ENCODE measurements at regions not wholly inside any gene's neighbourhood (a gene's known extent, or its start where the extent isn't known, plus 50 kb on each side); places are given as distances from the start of the nearest gene placed in this dataset.
"Not testable (repeated sequence)": the region's sequence is repeated elsewhere in the genome, so short reads cannot be mapped to it uniquely, and the experiment has no call there.

- intact Hi-C loops (cut with DNase I) = no loop called here
Measured at GRCh38 chr12:61111218-61111617, 1149.0 kb upstream of the USP15 start.

GRCh38 chr12:61137677-61138414 lies 1122.4 kb upstream of the USP15 start:
- no peak for DNase-seq
- intact Hi-C loops (cut with DNase I) = no loop called here

More at GRCh38 chr12:61111218-61111617, 1149.0 kb upstream of the USP15 start:
- DNase-seq = no peak

DNA sequence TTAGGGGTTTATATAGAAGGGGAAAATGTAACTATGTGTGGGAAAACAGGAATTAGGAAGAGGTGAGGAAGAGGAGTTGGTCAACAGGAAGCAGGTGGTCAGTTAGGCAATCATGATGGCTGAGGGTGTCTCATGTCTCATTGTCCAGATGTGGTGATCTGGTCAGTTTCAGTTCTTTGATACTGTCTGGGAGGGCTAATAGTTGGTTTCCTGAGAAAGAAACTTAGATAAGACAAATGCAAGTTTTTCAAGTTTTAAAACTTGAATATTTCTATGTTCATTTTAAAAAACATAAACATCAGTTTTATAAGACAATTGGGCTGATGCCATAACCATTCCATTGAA lies 1121.8 kb upstream of the USP15 start:
- DNase-seq = no peak
- intact Hi-C loops (cut with DNase I) = no loop called here

- no peak for DNase-seq
Measured at GRCh38 chr12:61161961-61162360, 1098.2 kb upstream of the USP15 start.

GRCh38 chr12:61188801-61189595 lies 1071.2 kb upstream of the USP15 start:
- intact Hi-C loops (cut with DNase I) = no loop called here
- DNase-seq = peak in 6 of 10 donors; percentile 7 to 67 (median 28)

More at GRCh38 chr12:61161961-61162360, 1098.2 kb upstream of the USP15 start:
- intact Hi-C loops (cut with DNase I) = no loop called here

GRCh38 chr12:61213646-61214045 lies 1046.6 kb upstream of the USP15 start:
- intact Hi-C loops (cut with DNase I) = no loop called here
- DNase-seq = no peak

DNA sequence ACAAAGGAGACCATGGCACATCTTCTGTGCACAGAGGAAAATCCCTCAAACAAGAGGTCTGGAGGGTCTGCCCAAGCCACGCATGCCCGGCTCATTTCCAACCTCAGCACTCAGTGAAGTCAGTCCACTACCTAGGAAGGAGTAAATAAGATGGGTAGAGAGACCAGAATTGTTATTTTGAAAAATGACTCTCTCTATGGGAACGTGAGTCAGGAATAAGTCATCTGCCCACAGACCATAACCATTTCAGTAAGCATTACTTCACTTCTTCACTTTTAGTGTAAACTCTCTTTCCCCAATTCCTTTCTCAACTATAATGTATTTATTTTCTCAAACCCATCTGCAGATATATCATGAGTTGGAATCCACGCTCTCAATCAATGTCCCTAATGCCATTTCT lies 1039.9 kb upstream of the USP15 start:
- peak in 1 of 10 donors; percentile 26 for DNase-seq
- intact Hi-C loops (cut with DNase I) = no loop called here

DNA sequence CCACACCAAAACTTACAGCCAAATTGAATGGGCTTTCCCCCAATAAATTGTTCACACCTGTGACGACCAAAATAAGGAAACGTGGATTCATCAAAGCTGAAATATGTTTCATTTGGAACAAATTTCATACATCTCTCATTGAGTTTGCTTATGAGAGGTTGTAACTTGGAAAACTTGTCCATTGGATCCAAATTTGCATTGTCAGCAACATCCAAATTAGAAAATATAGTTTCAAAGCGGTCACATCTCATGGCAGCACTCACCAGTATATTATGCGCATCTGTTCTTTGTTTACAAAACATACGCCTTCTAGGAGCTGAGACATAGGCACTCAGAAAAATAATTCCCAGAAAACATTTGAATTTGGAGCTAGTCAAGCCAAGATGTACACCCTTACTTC lies 1028.2 kb upstream of the USP15 start:
- no peak for DNase-seq
- intact Hi-C loops (cut with DNase I) = no loop called here

DNA sequence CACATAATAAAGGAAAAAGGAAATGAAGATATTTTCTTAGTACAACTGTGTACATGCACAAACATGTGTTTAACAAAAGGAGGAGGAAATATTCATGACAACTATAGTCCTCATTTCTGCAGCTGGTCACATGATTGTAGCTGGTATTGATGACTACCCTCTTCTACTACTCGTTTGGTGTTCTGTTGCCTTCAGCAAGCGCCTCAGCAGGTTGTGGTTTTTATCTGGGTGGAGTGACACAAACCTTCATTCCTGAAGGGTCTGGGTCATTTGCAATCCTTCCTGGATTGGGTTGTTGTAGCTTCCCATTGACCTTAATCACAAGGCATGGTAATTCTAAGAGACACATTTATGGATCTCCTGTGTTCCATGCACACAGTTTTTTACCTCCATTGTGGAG lies 1009.9 kb upstream of the USP15 start:
- no peak for DNase-seq
- intact Hi-C loops (cut with DNase I) = no loop called here

- intact Hi-C loops (cut with DNase I) = no loop called here
Measured at GRCh38 chr12:61251076-61251475, 1009.1 kb upstream of the USP15 start.

DNA sequence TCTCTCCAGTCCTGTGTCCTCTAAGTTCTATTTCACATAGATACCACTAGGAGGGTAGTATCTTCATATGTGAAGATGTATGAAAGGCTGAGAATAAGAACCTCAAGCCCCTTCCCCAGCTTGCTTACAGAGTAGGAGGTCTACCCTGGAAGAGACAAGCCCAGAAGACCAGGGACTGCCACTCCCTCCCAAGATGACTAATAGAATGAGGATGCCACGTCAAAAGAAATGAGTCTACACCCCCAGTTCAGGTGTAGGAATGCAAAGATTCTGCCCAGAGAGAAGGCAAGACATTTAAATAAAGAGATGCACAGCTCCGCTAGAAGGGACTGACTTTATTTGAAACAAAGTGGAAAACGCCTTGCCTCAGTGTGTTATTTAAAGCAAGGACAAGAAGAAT lies 1006.0 kb upstream of the USP15 start:
- DNase-seq = no peak
- intact Hi-C loops (cut with DNase I) = no loop called here

More at GRCh38 chr12:61251076-61251475, 1009.1 kb upstream of the USP15 start:
- no peak for DNase-seq

DNA sequence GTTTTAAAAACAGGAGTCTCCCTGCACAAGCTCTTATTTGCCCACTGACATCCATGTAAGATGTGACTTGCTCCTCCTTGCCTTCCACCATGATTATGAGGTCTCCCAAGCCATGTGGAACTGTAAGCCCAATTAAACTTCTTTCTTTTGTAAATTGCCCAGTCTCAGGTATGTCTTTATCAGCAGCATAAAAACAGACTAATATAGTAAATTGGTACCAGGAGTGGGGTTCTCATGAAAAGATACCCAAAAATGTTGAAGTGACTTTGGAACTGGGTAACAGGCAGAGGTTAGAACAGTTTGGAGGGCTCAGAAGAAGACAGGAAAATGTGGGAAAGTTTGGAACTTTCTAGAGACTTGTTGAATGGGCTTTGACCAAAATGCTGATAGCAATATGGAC lies 995.9 kb upstream of the USP15 start:
- intact Hi-C loops (cut with DNase I); DNase-seq: not testable (repeated sequence)

DNA sequence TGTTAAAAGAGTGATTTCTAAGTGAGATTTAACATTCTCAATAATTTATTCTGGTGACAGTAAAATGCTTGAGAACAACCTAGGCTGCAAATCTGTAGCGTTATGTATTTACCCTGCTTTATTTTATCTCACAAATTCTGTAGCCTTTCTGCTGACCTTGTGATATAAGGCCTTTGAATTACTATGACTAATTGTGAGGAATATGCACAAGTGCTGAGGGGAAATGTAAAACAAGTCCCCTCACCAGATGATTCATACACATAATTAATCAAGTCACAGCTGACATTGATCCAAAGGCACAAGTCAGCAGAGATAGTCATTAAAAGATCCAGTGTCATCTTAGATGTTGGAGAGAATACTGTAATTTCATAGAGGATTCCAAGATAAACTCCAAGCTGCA lies 992.7 kb upstream of the USP15 start:
- intact Hi-C loops (cut with DNase I) = no loop called here
- no peak for DNase-seq

- intact Hi-C loops (cut with DNase I) = no loop called here
- no peak for DNase-seq
Measured at GRCh38 chr12:61272441-61272840, 987.8 kb upstream of the USP15 start.

DNA sequence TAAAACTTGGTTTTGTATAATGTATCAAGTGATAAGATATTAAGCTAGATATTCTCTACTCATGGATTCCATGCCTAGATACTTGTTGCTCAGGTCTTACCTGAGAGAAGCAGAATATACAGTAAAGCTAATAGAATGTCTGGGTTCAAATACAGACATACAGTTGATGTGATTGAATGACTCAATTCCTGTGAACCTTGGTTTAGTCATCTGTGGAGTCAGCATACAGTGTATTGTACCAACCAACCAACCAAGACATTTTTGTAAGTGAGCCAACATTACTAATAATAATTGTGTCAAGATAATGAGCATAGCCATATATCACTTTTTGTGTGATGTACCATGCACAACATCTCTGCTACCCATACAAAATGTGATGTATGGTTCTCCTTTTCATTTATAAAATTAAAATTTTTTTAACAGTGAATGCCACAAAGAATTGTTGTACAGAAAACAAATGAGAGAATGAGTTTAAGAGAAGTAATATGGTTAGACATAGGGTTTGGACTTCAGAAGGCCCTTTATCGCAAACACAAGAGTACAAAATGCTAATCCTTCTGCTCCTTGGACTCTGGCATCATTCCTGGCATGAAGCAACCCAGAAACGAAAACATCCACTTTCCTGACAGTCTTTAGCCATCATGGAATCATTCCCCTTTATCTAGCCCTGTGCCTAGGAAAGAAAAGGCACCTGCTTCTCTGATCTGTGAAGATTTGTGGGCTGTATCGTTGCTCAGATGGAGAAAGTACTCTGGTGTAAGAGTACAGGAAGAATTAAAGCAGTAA lies 977.2 kb upstream of the USP15 start:
- DNase-seq = no peak
- intact Hi-C loops (cut with DNase I) = no loop called here

DNA sequence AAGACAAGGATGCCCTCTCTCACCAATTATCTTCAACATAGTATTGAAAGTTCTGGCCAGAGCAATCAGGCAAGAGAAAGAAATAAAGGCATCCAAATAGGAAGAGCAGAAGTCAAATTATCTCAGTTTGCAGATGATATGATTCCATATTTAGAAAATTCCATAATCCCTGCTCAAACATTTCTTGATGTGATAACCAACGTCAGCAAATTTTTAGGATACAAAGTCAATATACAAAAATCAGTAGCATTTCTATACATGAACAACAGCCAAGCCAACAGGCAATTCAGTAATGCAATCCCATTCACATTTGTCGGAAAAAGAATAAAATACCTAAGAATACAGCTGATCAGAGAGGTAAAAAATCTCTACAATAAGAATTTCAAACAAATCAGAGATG lies 969.7 kb upstream of the USP15 start:
- DNase-seq = no peak
- intact Hi-C loops (cut with DNase I) = no loop called here

GRCh38 chr12:61291647-61292046 lies 968.6 kb upstream of the USP15 start:
- DNase-seq = no peak
- intact Hi-C loops (cut with DNase I) = no loop called here

GRCh38 chr12:61294011-61294410 lies 966.2 kb upstream of the USP15 start:
- DNase-seq; intact Hi-C loops (cut with DNase I): not testable (repeated sequence)

GRCh38 chr12:61301817-61302216 lies 958.4 kb upstream of the USP15 start:
- no peak for DNase-seq
- intact Hi-C loops (cut with DNase I) = no loop called here

- intact Hi-C loops (cut with DNase I) = no loop called here
- DNase-seq = no peak
Measured at GRCh38 chr12:61302282-61302681, 957.9 kb upstream of the USP15 start.

DNA sequence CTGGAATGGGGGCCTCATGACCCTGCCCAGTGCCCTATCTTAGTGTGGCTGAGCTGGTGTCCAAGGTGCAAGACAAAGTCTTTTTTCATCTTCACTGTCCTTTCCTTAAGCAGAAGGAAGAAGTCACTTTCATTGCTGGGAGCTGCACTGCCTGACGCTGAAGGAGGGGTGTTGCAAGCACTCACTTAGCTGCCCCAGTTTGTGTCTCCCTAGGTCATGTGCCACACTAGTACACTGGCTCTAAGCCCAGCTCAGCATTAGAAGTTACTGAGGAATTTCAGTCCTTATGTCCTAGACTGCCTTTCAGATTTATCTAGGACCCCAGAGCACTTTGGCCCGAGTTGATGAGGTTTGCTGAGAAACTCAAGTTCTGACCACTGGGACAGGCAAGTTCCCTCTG lies 952.0 kb upstream of the USP15 start:
- intact Hi-C loops (cut with DNase I) = no loop called here
- DNase-seq = no peak
